A673 (cell line): ENCODE measurements at regions not wholly inside any gene's neighbourhood (a gene's known extent, or its start where the extent isn't known, plus 50 kb on each side); places are given as distances from the start of the nearest gene placed in this dataset.

ENCODE experiments used
- CTCF ChIP-seq: fragments of 300-800, 200-600 bp; sonication (generic); conservative IDR thresholded peaks from 2 replicates; pipeline ENCODE4 v1.5.1; 2017; ENCODE audit warnings: low read depth, mild to moderate bottlenecking, antibody characterized with exemption, low read length, moderate library complexity, mixed read lengths
- EZH2 ChIP-seq: fragments of 200-600 bp; sonication (generic); IDR thresholded peaks from 2 replicates; pipeline ENCODE4 v1.6.1; 2017; ENCODE audit warnings: borderline replicate concordance, low read depth, mild to moderate bottlenecking, mixed read lengths, antibody characterized with exemption, low read length; ENCODE audit not compliant: poor library complexity, severe bottlenecking

GRCh38 chr2:150653351-150653750 lies 165.9 kb upstream of the RND3 start:
- TF ChIP-seq CTCF = no peak
- TF ChIP-seq EZH2 = no peak
